ENCODE measurements at regions not wholly inside any gene's neighbourhood (a gene's known extent, or its start where the extent isn't known, plus 50 kb on each side); places are given as distances from the start of the nearest gene placed in this dataset.

- TF ChIP-seq, protein P1, sequence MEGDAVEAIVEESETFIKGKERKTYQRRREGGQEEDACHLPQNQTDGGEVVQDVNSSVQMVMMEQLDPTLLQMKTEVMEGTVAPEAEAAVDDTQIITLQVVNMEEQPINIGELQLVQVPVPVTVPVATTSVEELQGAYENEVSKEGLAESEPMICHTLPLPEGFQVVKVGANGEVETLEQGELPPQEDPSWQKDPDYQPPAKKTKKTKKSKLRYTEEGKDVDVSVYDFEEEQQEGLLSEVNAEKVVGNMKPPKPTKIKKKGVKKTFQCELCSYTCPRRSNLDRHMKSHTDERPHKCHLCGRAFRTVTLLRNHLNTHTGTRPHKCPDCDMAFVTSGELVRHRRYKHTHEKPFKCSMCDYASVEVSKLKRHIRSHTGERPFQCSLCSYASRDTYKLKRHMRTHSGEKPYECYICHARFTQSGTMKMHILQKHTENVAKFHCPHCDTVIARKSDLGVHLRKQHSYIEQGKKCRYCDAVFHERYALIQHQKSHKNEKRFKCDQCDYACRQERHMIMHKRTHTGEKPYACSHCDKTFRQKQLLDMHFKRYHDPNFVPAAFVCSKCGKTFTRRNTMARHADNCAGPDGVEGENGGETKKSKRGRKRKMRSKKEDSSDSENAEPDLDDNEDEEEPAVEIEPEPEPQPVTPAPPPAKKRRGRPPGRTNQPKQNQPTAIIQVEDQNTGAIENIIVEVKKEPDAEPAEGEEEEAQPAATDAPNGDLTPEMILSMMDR (IDR thresholded peaks at IDR 0.05; ENCODE audit: low read depth, low read length, missing control alignments), result no peak
- no peak overlapping the region for H3K4me3 ChIP-seq (ENCODE audit: low read depth, low read length)
- DNase-seq (ENCODE audit: low read depth), result no peak
These were observed 769.6 kb upstream of the ARPP21 start for GRCh38 chr3:34869696-34870095.

GRCh38 chr3:34872406-34872805 is 766.9 kb upstream of the ARPP21 start:
- TF ChIP-seq, protein P1 (IDR thresholded peaks at IDR 0.05; ENCODE audit: low read depth, low read length, missing control alignments), result no peak
- no peak overlapping the region for H3K4me3 ChIP-seq (ENCODE audit: low read depth, low read length)
- DNase-seq (ENCODE audit: low read depth), result no peak

DNA sequence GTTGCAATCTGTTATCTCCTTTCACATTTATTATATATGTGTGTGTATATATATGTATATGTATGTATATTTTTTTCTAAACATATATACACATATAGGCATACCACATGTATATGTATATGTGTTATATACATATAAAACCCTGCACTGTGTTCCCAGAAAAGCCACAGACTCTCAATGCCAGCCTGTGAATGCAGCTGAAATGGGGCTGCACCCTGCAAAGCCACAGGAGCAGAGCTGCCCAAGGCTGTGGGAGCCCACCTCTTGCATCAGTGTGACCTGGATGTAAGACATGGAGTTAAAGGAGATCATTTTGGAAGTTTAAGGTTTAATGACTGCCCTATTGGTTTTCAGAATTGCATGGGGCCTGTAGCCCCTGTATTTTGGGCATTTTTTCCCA is 762.3 kb upstream of the ARPP21 start:
- H3K4me3 ChIP-seq (ENCODE audit: low read depth, low read length), result no peak overlapping the region
- TF ChIP-seq, protein P1 (IDR thresholded peaks at IDR 0.05; ENCODE audit: low read depth, low read length, missing control alignments), result no peak
- DNase-seq (ENCODE audit: low read depth), result no peak

- DNase-seq (ENCODE audit: low read depth), result no peak
- TF ChIP-seq, protein P1 (IDR thresholded peaks at IDR 0.05; ENCODE audit: low read depth, low read length, missing control alignments), result no peak
- no peak overlapping the region for H3K4me3 ChIP-seq (ENCODE audit: low read depth, low read length)
These were observed 760.8 kb upstream of the ARPP21 start for GRCh38 chr3:34878488-34878887.

GRCh38 chr3:34881026-34881425 is 758.3 kb upstream of the ARPP21 start:
- TF ChIP-seq, protein P1 (IDR thresholded peaks at IDR 0.05; ENCODE audit: low read depth, low read length, missing control alignments), result no peak
- no peak overlapping the region for H3K4me3 ChIP-seq (ENCODE audit: low read depth, low read length)
- DNase-seq (ENCODE audit: low read depth), result no peak

DNA sequence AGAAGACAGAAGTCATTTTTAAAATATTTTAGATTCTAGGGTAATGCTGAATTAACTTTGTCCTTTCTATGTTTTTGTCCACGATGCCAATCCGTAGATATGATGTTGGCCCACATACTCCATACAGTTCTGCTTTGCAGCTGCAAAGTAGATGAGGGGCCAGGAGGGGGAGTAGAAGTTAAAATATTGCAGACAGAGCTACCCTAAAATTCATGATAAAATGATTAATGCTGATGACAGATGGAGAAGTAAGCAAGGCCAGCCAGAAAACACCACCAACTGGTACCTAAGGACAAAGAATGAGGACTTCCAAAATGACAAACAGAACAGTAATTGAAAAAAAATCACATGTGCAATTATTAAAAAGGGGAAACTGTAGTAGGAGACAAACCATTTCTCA is 756.6 kb upstream of the ARPP21 start:
- TF ChIP-seq, protein P1 (IDR thresholded peaks at IDR 0.05; ENCODE audit: low read depth, low read length, missing control alignments), result no peak
- no peak for DNase-seq (ENCODE audit: low read depth)
- no peak overlapping the region for H3K4me3 ChIP-seq (ENCODE audit: low read depth, low read length)

- TF ChIP-seq, protein P1 (IDR thresholded peaks at IDR 0.05; ENCODE audit: low read depth, low read length, missing control alignments), result no peak
- no peak for DNase-seq (ENCODE audit: low read depth)
- no peak overlapping the region for H3K4me3 ChIP-seq (ENCODE audit: low read depth, low read length)
These were observed 755.3 kb upstream of the ARPP21 start for GRCh38 chr3:34884007-34884406.

Measured in GM12864 (cell line).